HG03575 (cell line): ENCODE measurements at regions not wholly inside any gene's neighbourhood (a gene's known extent, or its start where the extent isn't known, plus 50 kb on each side); places are given as distances from the start of the nearest gene placed in this dataset.
"Not testable (repeated sequence)": the region's sequence is repeated elsewhere in the genome, so short reads cannot be mapped to it uniquely, and the experiment has no call there.

Experiments
- ATAC-seq: cut with Tn5 transposase; IDR thresholded peaks from one replicate; pipeline ENCODE4 v1.9.1; 2021; ENCODE audit not compliant: unreplicated experiment, insufficient number of reproducible peaks, low FRiP score; ENCODE audit errors: extremely low read depth

DNA sequence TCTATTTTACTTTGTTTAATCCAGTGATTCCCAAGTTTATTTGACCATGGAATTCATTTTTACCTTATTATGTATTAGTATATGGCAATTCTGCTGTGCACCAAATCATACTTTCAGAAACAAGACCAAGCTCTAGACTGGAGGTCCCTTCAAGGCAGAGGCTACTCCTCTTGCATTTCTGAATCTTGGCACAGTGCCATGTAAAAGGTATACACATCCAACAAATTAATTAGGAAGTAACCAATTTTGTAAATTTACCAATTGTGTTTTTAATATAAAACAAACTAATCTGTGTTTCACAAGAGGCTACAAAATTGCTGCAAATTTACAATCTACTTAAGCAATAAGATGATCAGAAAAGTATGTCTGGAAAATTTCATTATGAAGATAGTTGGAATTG, 712.2 kb upstream of the HS3ST1 start:
- no peak for ATAC-seq

DNA sequence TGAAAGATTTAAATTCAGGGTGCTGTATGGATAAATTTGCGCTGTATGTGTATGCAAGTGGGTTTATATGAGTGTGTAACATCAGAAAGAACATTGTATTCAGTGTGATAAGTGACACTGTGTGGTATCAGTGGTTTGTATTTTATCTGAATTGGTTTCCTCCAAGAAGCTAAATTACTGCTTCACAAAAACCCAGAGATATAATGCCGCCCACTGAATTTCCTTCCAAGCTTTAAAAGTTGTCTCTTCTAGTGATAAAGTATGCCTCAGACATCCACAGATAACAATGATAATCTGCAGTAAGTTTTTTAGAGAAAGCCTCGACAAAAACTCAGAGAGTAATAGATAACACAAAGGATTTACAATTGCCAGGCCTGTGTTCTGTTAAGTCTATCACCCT, 710.6 kb upstream of the HS3ST1 start:
- no peak for ATAC-seq

DNA sequence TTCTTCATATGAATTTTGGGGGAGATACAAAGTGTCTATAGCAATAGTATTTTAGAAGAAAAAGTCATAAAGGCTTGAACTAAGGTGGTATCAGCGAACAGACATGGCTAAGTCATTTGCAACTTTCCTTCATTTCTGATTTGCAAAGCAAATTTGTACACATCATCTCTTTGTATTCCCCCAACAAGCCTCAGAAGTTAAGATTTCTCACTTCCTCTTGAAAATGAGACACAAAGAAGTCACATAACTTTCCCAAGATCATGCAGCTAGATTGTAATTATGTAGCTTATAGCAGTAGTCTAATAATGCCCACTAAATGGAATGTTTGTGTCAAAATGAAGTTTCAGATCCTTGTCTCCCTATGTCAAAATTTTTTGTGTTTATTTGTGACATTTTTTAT, 709.8 kb upstream of the HS3ST1 start:
- no peak for ATAC-seq

DNA sequence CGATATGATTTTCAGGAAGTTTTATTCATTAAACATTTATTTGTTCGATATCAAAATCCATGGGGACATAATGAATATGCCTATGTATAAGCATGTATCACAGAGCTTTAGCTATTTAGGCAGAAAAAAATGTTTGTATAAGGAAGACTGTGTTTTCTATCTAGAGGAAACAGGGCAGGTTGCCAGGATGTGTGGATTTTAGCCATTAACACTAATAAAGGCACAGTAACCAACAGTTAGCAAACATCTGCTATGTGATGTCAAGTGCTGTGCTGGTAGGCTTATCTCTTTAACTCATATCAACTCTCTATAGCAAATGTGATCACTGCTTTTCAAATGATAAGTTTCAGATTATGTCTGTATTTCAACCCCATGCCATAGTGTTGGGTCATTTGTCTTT, 708.9 kb upstream of the HS3ST1 start:
- ATAC-seq: no peak

DNA sequence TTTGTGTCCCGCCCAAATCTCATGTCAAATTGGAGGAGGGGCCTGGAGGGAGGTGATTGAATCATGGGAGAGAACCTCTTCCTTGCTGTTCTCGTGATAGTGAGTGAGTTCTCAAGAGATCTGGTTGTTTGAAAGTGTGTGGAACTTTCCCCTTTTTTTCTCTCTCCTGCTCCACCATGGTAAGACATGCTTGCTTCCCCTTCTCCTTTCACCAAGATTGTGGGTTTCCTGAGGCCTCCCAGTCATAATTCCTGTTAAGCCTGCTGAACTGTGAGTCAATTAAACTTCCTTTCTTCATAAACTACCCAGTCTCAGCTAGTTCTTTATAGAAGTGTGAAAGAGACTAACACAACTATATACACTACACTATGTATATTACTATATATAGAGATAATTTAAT, 697.8 kb upstream of the HS3ST1 start:
- ATAC-seq: no peak

DNA sequence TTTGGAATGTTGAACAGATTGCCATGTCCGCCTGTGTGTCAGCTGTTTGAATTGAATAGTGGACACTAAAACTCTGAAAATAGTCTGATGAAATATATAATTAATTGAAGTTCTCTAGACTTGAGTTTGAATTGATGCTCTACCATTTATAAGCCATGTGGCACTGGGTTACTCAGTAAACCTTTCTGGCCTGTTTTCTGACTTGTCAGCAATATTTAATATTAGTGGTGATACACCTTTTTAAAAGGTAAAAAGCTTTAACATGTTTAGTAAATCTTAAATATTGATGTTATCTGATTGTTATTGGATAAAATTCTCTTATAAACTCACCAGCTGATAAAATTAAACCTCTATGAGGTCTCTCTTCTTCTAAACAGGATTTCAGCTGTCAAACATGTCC, 695.4 kb upstream of the HS3ST1 start:
- ATAC-seq: no peak

DNA sequence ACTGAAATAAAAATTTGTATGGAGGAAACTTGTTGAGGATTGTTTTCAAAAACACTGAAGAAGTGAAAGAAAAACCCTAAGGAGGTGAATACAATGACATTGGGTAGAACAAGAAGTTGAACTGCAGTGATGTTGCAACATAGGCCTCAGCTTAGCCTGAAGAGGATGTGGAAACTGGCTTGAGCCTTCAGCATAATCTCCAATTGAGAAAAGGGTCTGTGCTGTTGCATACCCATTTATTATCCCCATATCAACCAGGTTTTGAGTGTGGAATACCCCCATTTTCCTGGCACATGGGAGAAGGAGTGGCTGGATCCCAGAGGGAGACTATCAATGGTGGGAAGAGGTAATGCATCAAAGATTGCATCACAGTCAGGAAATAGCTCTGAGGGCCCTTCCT, 695.0 kb upstream of the HS3ST1 start:
- ATAC-seq: no peak

DNA sequence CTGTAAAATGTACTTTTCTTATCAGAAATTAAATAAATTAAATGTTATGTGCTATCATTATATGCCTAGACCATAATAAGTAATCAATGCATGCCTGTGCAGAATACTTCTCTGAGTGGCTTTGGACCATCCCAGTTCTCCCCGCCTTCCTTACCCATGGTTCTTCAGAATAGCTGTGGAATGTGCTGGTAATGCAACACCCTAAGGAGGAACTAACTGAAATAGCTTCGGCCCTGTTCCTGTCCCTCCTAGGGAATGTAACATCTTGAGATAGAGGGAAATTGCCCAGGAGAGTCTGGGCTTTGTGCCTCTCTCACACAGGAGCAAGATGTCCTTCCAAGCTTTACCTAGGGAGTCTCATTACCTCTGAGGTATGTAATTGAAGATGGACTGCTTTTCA, 693.6 kb upstream of the HS3ST1 start:
- no peak for ATAC-seq

DNA sequence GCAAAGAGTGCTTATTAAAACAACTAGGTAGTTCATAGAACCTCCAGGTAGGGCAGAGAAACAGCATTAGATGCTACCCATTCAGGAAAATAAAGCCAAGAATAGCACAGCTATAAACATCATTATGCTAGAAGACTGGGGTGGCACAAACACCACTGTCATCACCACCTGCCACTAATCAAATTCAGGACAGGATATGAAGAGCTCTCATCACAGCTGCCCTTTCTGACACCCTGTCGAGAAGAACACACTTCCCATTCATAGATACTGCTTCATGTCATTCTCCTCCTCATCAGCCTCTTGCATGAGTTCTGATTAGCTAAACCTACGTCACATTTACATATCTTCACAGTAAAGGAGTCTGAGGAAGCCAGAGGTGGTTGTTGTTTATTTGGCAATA, 692.3 kb upstream of the HS3ST1 start:
- no peak for ATAC-seq

DNA sequence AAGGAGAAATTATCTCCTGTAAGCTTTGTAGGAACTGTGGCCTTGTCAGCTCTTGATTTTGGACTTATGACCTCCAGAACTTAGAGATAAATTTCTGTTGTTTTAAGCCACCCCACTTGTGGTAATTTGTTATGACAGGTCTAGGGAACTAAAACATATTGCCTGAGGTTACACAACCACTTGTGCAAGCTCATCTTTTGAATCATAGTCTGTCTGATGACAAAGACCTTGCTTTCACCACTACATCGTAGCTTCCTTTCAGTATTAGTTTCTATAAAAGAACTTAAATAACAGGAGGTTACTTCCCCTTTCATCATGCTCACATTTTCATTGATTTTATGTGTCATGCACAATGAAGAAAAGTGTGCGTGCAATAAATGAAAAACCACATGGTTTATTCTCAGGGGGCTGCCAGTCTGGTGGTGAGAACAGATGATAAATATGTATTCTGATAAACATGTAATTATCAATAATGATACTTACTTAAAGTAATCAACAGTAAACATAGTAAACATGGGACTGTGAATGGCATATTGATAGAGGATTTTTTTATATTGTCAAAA, 690.0 kb upstream of the HS3ST1 start:
- ATAC-seq: peak; percentile 85

DNA sequence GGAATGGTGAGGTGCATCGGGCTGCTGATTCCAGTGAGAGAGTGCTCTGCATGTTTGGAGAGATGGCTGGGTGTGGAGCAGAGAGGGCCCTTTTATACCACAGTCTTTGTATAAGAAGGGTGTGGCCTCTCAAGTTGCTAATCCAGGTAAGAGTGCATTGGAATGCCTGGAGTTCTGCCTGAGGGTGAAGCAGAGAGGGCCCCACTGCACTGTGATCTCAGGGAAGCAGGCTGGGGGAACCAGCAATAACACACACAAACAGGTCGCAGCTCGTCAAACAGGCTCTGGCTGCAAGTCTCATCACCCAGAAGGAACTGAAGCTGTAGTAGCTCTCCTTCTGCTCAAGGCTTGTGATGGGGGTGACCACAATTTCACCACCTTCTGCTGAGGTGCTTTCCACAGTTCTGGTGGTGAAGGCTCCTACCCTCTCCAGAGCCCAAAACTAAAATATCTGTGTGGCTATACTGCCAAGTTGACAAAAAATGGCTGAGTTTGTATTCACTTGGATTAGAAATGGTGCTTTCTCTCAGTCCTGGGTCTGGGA, 687.4 kb upstream of the HS3ST1 start:
- ATAC-seq: no peak

DNA sequence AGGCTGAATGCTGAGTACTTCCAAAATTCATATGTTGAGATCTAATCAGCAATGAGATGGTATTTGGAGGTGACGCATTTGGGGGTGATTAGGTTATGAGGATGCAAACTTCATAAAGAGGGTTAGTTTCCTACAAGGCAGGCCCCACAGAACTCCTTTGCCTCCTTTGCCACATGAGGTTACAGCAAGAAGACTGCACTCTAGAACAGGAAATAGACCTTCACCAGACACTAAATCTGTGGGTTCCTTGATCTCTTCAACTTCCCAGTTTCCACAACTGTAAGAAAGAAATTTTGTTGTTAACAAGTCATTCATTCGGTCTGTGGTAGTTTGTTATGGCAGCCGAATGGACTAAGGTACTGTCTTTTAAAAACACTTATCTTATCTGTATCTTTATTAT, 681.9 kb upstream of the HS3ST1 start:
- ATAC-seq: no peak

DNA sequence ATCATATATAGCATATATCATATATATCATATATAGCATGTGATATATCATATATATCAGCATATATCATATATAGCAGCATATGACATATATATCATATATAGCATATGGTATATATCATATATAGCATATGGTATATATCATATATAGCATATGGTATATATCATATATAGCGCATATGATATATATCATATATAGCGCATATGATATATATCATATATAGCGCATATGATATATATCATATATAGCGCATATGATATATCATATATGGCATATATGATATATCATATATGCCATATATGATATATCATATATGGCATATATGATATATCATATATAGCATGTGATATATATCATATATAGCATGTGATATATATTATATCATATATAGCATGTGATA, 680.4 kb upstream of the HS3ST1 start:
- ATAC-seq: not testable (repeated sequence)

DNA sequence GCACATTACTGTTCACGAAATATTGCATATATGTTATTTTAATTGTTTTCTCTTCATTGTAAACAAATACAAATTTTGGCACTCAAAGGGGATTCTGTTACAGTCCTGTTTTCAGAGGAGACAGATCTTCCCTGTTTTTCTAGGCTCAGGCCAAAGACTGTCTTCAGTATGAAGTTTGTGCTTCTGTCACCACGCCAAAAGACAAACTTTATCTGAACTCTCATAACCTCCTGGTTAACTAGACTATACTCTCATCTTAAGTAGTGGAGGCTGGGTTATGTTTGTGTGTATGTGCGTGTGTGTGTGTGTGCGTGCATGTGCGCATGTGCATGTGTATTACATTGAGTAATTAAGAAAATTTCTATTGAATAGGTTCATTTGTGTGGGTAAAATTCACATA, 676.8 kb upstream of the HS3ST1 start:
- ATAC-seq: no peak

DNA sequence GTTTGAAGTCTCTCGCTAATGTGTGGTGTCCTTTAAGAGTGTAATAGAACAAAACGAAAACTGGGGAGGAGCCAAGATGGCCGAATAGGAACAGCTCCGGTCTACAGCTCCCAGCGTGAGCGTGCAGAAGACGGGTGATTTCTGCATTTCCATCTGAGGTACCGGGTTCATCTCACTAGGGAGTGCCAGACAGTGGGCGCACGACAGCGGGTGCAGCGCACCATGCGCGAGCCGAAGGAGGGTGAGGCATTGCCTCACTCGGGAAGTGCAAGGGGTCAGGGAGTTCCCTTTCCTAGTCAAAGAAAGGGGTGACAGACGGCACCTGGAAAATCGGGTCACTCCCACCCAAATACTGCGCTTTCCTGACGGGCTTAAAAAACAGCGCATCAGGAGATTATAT, 661.2 kb upstream of the HS3ST1 start:
- ATAC-seq: not testable (repeated sequence)

DNA sequence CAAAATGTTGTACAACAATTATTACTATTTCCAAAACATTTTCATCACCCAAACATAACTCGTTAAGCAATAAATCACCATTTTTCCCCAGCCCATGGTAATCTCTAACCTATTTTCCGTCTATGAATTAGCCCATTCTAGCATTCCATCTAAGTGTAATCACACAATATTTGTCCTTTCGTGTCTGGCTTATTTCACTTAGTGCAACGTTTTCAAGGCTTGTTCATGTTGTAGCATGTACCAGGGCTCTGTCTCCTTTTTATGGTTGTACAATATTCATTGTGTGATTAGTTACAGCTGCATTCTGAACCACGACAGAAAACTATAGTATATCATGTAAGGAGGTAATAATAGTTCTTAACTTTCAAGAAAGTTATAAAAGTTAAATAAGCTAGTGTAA, 656.0 kb upstream of the HS3ST1 start:
- ATAC-seq: no peak

DNA sequence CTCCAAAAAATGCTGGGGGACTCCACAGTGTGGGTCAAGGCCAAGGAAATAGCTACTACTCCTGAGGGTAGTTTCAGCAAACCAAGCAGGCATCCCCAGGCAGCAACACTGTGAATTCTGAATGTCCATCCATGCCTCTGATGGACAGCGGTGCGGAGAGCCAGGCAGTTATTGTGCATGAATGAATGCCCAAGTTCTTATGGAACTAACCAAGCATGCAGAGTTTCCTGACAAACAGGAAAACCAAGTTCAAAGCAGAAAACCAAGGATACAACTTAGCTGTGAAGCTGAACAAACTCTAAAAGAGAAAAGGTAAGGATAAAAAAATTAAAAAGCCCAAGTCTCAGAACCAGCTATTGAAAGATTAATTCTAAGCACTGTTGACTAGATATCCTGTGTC, 642.6 kb upstream of the HS3ST1 start:
- ATAC-seq: no peak

DNA sequence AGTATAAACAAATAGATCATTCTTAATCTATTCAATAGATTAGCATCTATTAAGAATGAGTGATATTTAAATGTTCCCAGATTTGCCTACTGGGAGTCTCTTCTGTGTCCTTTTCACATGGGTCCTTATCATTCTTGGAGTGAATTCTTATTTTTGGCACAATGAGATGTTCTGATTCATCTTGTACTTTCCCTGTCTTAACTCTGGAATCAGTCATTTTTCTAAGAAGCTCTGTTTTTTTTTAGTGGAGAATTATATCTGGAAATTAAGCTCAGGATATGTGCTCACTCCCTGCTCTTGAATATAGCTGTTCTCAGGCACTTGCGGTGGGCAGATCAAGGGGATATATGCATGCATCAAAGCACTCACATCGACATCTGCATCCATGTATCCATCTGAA, 625.3 kb upstream of the HS3ST1 start:
- ATAC-seq: no peak

DNA sequence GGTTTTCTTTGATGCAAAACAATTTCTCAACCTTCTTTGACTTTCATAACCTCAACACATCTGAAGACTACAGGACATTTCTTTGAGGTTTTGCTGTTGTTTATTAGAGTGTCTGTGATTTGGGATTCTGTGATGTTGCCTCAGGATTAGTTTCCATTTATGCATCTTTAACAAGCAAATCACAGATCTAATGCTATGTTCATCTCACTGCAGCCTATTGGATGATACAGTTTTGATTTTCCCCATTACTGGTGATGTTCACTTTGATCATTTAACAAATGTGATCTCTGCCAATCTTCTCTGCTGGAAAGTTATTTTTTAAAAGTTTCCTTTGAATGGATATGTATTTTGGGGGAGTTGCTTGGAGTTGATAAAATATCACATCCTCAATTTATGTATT, 624.9 kb upstream of the HS3ST1 start:
- no peak for ATAC-seq

DNA sequence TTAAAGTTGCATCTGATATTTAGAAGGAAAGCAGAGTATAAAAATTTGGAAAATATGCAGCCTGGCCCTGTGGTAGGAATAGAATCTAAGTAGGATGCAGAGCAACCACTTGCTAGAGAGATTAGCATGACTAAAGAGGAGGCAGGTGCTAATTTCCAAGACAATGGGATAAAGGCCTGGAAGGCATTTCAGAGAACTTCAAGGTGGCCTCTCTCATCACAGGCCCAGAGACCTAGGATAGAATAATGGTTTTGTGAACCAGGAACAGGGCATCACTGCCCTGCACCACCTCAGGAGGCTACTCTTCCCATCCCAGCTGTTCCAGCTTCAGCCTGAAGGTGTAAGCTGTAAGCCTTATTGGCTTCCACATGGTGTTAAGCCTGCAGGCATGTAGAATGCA, 621.7 kb upstream of the HS3ST1 start:
- no peak for ATAC-seq

DNA sequence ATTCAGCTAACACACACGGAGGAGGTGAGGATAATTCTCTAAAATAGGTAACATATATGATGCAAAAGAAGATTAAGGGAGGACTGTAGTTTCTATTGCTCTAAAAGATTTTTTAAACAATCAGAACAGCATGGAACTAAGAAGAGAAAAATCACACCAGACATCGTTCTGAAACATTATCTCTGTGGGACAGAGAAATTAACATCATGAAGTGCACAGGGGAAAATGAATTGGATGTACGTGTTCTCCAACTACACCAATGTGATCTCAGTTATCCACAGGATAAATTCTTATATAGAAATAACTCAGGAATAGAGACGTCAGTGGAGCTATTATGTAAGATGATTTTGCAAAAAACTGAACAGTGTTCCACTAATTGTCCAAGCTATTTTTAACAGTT, 614.1 kb upstream of the HS3ST1 start:
- ATAC-seq: no peak
